Effector memory CD8-positive, alpha-beta T cell (primary cell): ENCODE measurements at regions not wholly inside any gene's neighbourhood (a gene's known extent, or its start where the extent isn't known, plus 50 kb on each side); places are given as distances from the start of the nearest gene placed in this dataset.
"Not testable (repeated sequence)": the region's sequence is repeated elsewhere in the genome, so short reads cannot be mapped to it uniquely, and the experiment has no call there.

Experiments used
- ATAC-seq: fragments of 150-1000 bp; cut with Tn5 transposase; replicated peaks from 2 replicates; pipeline ENCODE4 v1.10.0; 2021; ENCODE audit warnings: mild to moderate bottlenecking, moderate library complexity
- DNase-seq, 3 experiments: peaks; one replicate each; pipeline ENCODE4 v3.0.0; 2021
- H3K27ac Mint-ChIP-seq, 2 donors: one replicate each; pipeline ENCODE4 v1.8.0; 2022; ENCODE audit warnings: mild to moderate bottlenecking in 2 of 2, mixed read lengths in 2 of 2, moderate library complexity in 2 of 2
- H3K27me3 Mint-ChIP-seq, 2 donors: one replicate each; pipeline ENCODE4 v1.8.0; 2022; ENCODE audit warnings: mixed read lengths in 2 of 2
- H3K36me3 Mint-ChIP-seq: one replicate; pipeline ENCODE4 v1.8.0; 2022; ENCODE audit warnings: mild to moderate bottlenecking, moderate library complexity, mixed read lengths; ENCODE audit not compliant: insufficient read depth
- H3K4me1 Mint-ChIP-seq, 2 donors: one replicate each; pipeline ENCODE4 v1.8.0; 2022; ENCODE audit warnings: low read depth in 2 of 2, mixed read lengths in 2 of 2
- H3K4me3 Mint-ChIP-seq, 2 donors: one replicate each; pipeline ENCODE4 v1.8.0; 2022; ENCODE audit warnings: mild to moderate bottlenecking in 2 of 2, mixed read lengths in 2 of 2, moderate library complexity in 2 of 2
- H3K9me3 Mint-ChIP-seq, 2 donors: one replicate each; pipeline ENCODE4 v1.8.0; 2022; ENCODE audit warnings: mixed read lengths in 2 of 2

GRCh38 chr9:38132956-38133355, 63.9 kb upstream of the SHB start:
- Mint-ChIP-seq H3K9me3 (no peaks in the 10 kb centered on the region), H3K4me3 (no peak overlapping the region), H3K27me3 (peaks cover 31 to 33% of the 10 kb centered on the region in 2 donors), H3K4me1 (no peaks in the 10 kb centered on the region), H3K27ac (no peak overlapping the region), H3K36me3 (no peaks in the 10 kb centered on the region)
- ATAC-seq (no peak), DNase-seq (no peak)

GRCh38 chr9:38131729-38132128, 62.7 kb upstream of the SHB start:
- DNase-seq (no peak), ATAC-seq (no peak)
- Mint-ChIP-seq H3K27ac (no peak overlapping the region), H3K9me3 (no peaks in the 10 kb centered on the region), H3K4me3 (no peak overlapping the region), H3K27me3 (peaks cover 25 to 29% of the 10 kb centered on the region in 2 donors), H3K4me1 (no peaks in the 10 kb centered on the region), H3K36me3 (no peaks in the 10 kb centered on the region)

GRCh38 chr9:38130724-38131123, 61.7 kb upstream of the SHB start:
- H3K27me3 Mint-ChIP-seq = peaks cover 24 to 32% of the 10 kb centered on the region in 2 donors
- DNase-seq (no peak), ATAC-seq (no peak)
- H3K4me1 Mint-ChIP-seq = no peaks in the 10 kb centered on the region
- H3K9me3 Mint-ChIP-seq = no peaks in the 10 kb centered on the region
- H3K27ac Mint-ChIP-seq = no peak overlapping the region
- no peaks in the 10 kb centered on the region for H3K36me3 Mint-ChIP-seq
- H3K4me3 Mint-ChIP-seq = no peak overlapping the region

- Mint-ChIP-seq H3K4me1 (no peaks in the 10 kb centered on the region), H3K27ac (no peak overlapping the region), H3K9me3 (no peaks in the 10 kb centered on the region), H3K27me3 (peaks cover 10 to 33% of the 10 kb centered on the region in 2 donors), H3K4me3 (no peak overlapping the region), H3K36me3 (no peaks in the 10 kb centered on the region)
- DNase-seq = no peak
- no peak for ATAC-seq
These were observed 60.3 kb upstream of the SHB start for GRCh38 chr9:38129366-38129765.

GRCh38 chr9:38128752-38129270, 59.8 kb upstream of the SHB start:
- Mint-ChIP-seq H3K27ac (no peak overlapping the region), H3K36me3 (no peaks in the 10 kb centered on the region)
- no peak for ATAC-seq

GRCh38 chr9:38127271-38127839, 58.3 kb upstream of the SHB start:
- H3K27me3 Mint-ChIP-seq = peaks cover 0 to 27% of the 10 kb centered on the region in 2 donors
- H3K36me3 Mint-ChIP-seq = no peaks in the 10 kb centered on the region
- H3K4me3 Mint-ChIP-seq = no peak overlapping the region
- ATAC-seq (no peak), DNase-seq (no peak)
- H3K4me1 Mint-ChIP-seq = no peaks in the 10 kb centered on the region
- no peak overlapping the region for H3K27ac Mint-ChIP-seq
- no peaks in the 10 kb centered on the region for H3K9me3 Mint-ChIP-seq

More at GRCh38 chr9:38128752-38129270, 59.8 kb upstream of the SHB start:
- peaks cover 9 to 33% of the 10 kb centered on the region in 2 donors for H3K27me3 Mint-ChIP-seq
- no peaks in the 10 kb centered on the region for H3K4me1 Mint-ChIP-seq
- no peak for DNase-seq
- H3K4me3 Mint-ChIP-seq = no peak overlapping the region
- H3K9me3 Mint-ChIP-seq = no peaks in the 10 kb centered on the region

- Mint-ChIP-seq H3K4me3 (no peak overlapping the region), H3K27me3 (peaks cover 0 to 27% of the 10 kb centered on the region in 2 donors), H3K9me3 (no peaks in the 10 kb centered on the region), H3K27ac (no peak overlapping the region), H3K36me3 (no peaks in the 10 kb centered on the region), H3K4me1 (no peaks in the 10 kb centered on the region)
- ATAC-seq = no peak
- DNase-seq = no peak
These were observed 57.7 kb upstream of the SHB start for GRCh38 chr9:38126730-38127129.

GRCh38 chr9:38125889-38126288, 56.9 kb upstream of the SHB start:
- Mint-ChIP-seq H3K4me1 (no peaks in the 10 kb centered on the region), H3K27ac (no peak overlapping the region), H3K27me3 (peaks cover 5 to 30% of the 10 kb centered on the region in 2 donors), H3K9me3 (no peaks in the 10 kb centered on the region), H3K36me3 (no peaks in the 10 kb centered on the region), H3K4me3 (no peak overlapping the region)
- DNase-seq (no peak), ATAC-seq (no peak)

- not testable (repeated sequence) for H3K27ac Mint-ChIP-seq, DNase-seq, H3K4me3 Mint-ChIP-seq, H3K4me1 Mint-ChIP-seq, H3K9me3 Mint-ChIP-seq, H3K36me3 Mint-ChIP-seq
- peak; percentile 41 for ATAC-seq
- peaks cover 30 to 53% of the 10 kb centered on the region in 2 donors for H3K27me3 Mint-ChIP-seq
These were observed 54.3 kb upstream of the SHB start for GRCh38 chr9:38123359-38123758.

- H3K36me3 Mint-ChIP-seq = no peaks in the 10 kb centered on the region
- peaks cover 38 to 47% of the 10 kb centered on the region in 2 donors for H3K27me3 Mint-ChIP-seq
- no peak for DNase-seq
- H3K9me3 Mint-ChIP-seq = no peaks in the 10 kb centered on the region
- H3K27ac Mint-ChIP-seq = no peak overlapping the region
- H3K4me3 Mint-ChIP-seq = no peak overlapping the region
- no peaks in the 10 kb centered on the region for H3K4me1 Mint-ChIP-seq
- no peak for ATAC-seq
These were observed 51.9 kb upstream of the SHB start for GRCh38 chr9:38120961-38121360.

GRCh38 chr9:38119560-38120236, 50.7 kb upstream of the SHB start:
- H3K4me3 Mint-ChIP-seq = no peak overlapping the region
- ATAC-seq (no peak), DNase-seq (no peak)
- H3K36me3 Mint-ChIP-seq = no peaks in the 10 kb centered on the region
- H3K27me3 Mint-ChIP-seq = peaks cover 37 to 50% of the 10 kb centered on the region in 2 donors
- H3K4me1 Mint-ChIP-seq = no peaks in the 10 kb centered on the region
- H3K27ac Mint-ChIP-seq = no peak overlapping the region
- H3K9me3 Mint-ChIP-seq = no peaks in the 10 kb centered on the region

- H3K36me3 Mint-ChIP-seq = no peaks in the 10 kb centered on the region
- peaks cover 40 to 55% of the 10 kb centered on the region in 2 donors for H3K27me3 Mint-ChIP-seq
- ATAC-seq = no peak
- no peaks in the 10 kb centered on the region for H3K9me3 Mint-ChIP-seq
- no peak for DNase-seq
- H3K27ac Mint-ChIP-seq = no peak overlapping the region
- no peaks in the 10 kb centered on the region for H3K4me1 Mint-ChIP-seq
- no peak overlapping the region for H3K4me3 Mint-ChIP-seq
These were observed 49.9 kb upstream of the SHB start for GRCh38 chr9:38118862-38119438.
